SK-N-SH (cell line): ENCODE measurements at regions not wholly inside any gene's neighbourhood (a gene's known extent, or its start where the extent isn't known, plus 50 kb on each side); places are given as distances from the start of the nearest gene placed in this dataset.
A peak's percentile ranks its signal among the peaks of the same experiment; 100 is the strongest.

Source experiments
- CTCF ChIA-PET: fragments of 300-600, 350-600 bp; formaldehyde crosslinking; extraction: SDS; loops from one replicate; lab custom pipeline; 2021; lab: Yijun Ruan, JAX
- POLR2A ChIA-PET: fragments of 350-600 bp; sonication (Branson Sonifier 250); formaldehyde crosslinking; extraction: SDS; loops from one replicate; lab custom pipeline; 2020; ENCODE audit warnings: antibody characterized with exemption, inconsistent platforms; lab: Yijun Ruan, JAX
- DNase-seq: peaks from one replicate; pipeline ENCODE4 v3.0.0; 2012
- H2AFZ ChIP-seq: fragments of 200-600 bp; sonication (generic); 2 replicates; pipeline ENCODE4 v1.8.1; 2016; ENCODE audit warnings: antibody characterized with exemption, mild to moderate bottlenecking, low read depth
- H3F3A ChIP-seq: fragments of 200-600 bp; sonication (generic); replicated peaks from 2 replicates; pipeline ENCODE3; 2016; ENCODE audit warnings: antibody characterized with exemption, mild to moderate bottlenecking; ENCODE audit not compliant: insufficient read depth
- H3K27ac ChIP-seq, 2 experiments: fragments of 200-500 bp in 1 of 2; fragments of 200-600 bp in 1 of 2; sonication (Bioruptor generic) in 1 of 2; sonication (generic), shearing (Covaris generic) in 1 of 2; 2 replicates each; pipeline versions ENCODE4 v1.5.1 to v1.6.1; 2014 to 2016; ENCODE audit warnings: low read depth in 2 of 2, inconsistent platforms in 1 of 2, low read length in 1 of 2, mild to moderate bottlenecking in 1 of 2, mixed read lengths in 1 of 2
- H3K27me3 ChIP-seq: fragments of 200-600 bp; sonication (generic), shearing (Covaris generic); 2 replicates; pipeline ENCODE4 v1.6.1; 2016; ENCODE audit warnings: mixed run types; ENCODE audit not compliant: insufficient read depth
- H3K36me3 ChIP-seq, 2 experiments: fragments of 200-500 bp in 1 of 2; fragments of 200-600 bp in 1 of 2; sonication (Bioruptor generic) in 1 of 2; sonication (generic) in 1 of 2; replicated peaks in 1 of 2; 2 replicates each; pipeline versions ENCODE3 to v1.5.1; 2014 to 2016; ENCODE audit warnings: low read length in 1 of 2, mild to moderate bottlenecking in 1 of 2; ENCODE audit not compliant: insufficient read depth in 2 of 2, control insufficient read depth in 1 of 2
- H3K4me1 ChIP-seq, 2 experiments: fragments of 200-500 bp in 1 of 2; fragments of 200-600 bp in 1 of 2; sonication (Bioruptor generic) in 1 of 2; sonication (generic), shearing (Covaris generic) in 1 of 2; 2 replicates each; pipeline versions ENCODE4 v1.5.1 to v1.6.1; 2014 to 2016; ENCODE audit warnings: low read depth in 1 of 2, low read length in 1 of 2, mixed run types in 1 of 2; ENCODE audit not compliant: insufficient read depth in 2 of 2, control insufficient read depth in 1 of 2
- H3K4me2 ChIP-seq: fragments of 200-600 bp; sonication (generic), shearing (Covaris generic); 2 replicates; pipeline ENCODE4 v1.6.1; 2017; ENCODE audit warnings: mixed run types
- H3K4me3 ChIP-seq, 2 experiments: fragments of 200-500 bp in 1 of 2; fragments of 200-600 bp in 1 of 2; sonication (Bioruptor generic) in 1 of 2; sonication (generic), shearing (Covaris generic) in 1 of 2; 2 replicates each; pipeline versions ENCODE4 v1.5.1 to v1.8.1; 2014 to 2016; ENCODE audit warnings: low read depth in 2 of 2, inconsistent platforms in 1 of 2, low read length in 1 of 2, mild to moderate bottlenecking in 1 of 2, mixed read lengths in 1 of 2, moderate library complexity in 1 of 2
- H3K79me2 ChIP-seq: fragments of 200-600 bp; sonication (generic); 2 replicates; pipeline ENCODE4 v1.8.1; 2017; ENCODE audit warnings: mild to moderate bottlenecking; ENCODE audit not compliant: insufficient read depth
- H3K9ac ChIP-seq: fragments of 200-600 bp; sonication (generic); 2 replicates; pipeline ENCODE4 v1.6.1; 2017; ENCODE audit warnings: mixed run types
- H3K9me2 ChIP-seq: fragments of 200-600 bp; sonication (generic); 2 replicates; pipeline ENCODE4 v1.6.1; 2017; ENCODE audit warnings: mixed run types
- H3K9me3 ChIP-seq: fragments of 200-600 bp; sonication (generic); 2 replicates; pipeline ENCODE4 v1.6.1; 2017; ENCODE audit warnings: mixed run types, mild to moderate bottlenecking, moderate library complexity
- H4K20me1 ChIP-seq: fragments of 200-600 bp; sonication (generic); 2 replicates; pipeline ENCODE4 v1.6.1; 2017; ENCODE audit warnings: mild to moderate bottlenecking, mixed run types; ENCODE audit not compliant: insufficient read depth
- CHD2 ChIP-seq: fragments of 150-350 bp; IDR thresholded peaks from 2 replicates; pipeline ENCODE4 v1.6.1; 2018; ENCODE audit warnings: low read length; ENCODE audit not compliant: partially characterized antibody
- EP300 ChIP-seq, 2 experiments: IDR thresholded peaks; 2 replicates each; pipeline versions ENCODE4 v1.4.0 to v1.6.1; 2012; ENCODE audit warnings: borderline replicate concordance in 1 of 2, low read depth in 1 of 2, low read length in 1 of 2
- NFIC ChIP-seq: IDR thresholded peaks from 2 replicates; pipeline ENCODE4 v1.4.0; 2012; ENCODE audit warnings: borderline replicate concordance
- NRF1 ChIP-seq: IDR thresholded peaks from 2 replicates; pipeline ENCODE4 v1.6.1; 2012; ENCODE audit warnings: low read depth, mild to moderate bottlenecking, low read length
- RAD21 ChIP-seq: IDR thresholded peaks from 2 replicates; pipeline ENCODE4 v1.6.1; 2012; ENCODE audit warnings: mild to moderate bottlenecking, low read length
- RXRA ChIP-seq: IDR thresholded peaks from 2 replicates; pipeline ENCODE4 v1.4.0; 2012; ENCODE audit warnings: low read depth, mild to moderate bottlenecking, borderline replicate concordance
- SMC3 ChIP-seq: IDR thresholded peaks from 2 replicates; pipeline ENCODE4 v1.6.1; 2012; ENCODE audit warnings: low read depth, low read length, improper control_type of control experiment
- TAF1 ChIP-seq: IDR thresholded peaks from 2 replicates; pipeline ENCODE4 v1.6.1; 2012; ENCODE audit warnings: low read depth, mild to moderate bottlenecking, low read length, moderate library complexity, borderline replicate concordance
- WGBS: methylation state at CpG from one replicate; pipeline ENCODE4 v1.1.6; 2017; ENCODE audit warnings: low lambda C conversion rate; 5-methylcytosine and 5-hydroxymethylcytosine counted together
- TF ChIP-seq, protein P1 (sequence below): fragments of 200-600 bp; sonication (generic); IDR thresholded peaks from 2 replicates; pipeline ENCODE4 v1.6.1; 2017; ENCODE audit warnings: antibody characterized with exemption, mild to moderate bottlenecking, moderate library complexity
- TF ChIP-seq, protein P2 (sequence below): IDR thresholded peaks from 2 replicates; pipeline ENCODE4; 2012

DNA sequence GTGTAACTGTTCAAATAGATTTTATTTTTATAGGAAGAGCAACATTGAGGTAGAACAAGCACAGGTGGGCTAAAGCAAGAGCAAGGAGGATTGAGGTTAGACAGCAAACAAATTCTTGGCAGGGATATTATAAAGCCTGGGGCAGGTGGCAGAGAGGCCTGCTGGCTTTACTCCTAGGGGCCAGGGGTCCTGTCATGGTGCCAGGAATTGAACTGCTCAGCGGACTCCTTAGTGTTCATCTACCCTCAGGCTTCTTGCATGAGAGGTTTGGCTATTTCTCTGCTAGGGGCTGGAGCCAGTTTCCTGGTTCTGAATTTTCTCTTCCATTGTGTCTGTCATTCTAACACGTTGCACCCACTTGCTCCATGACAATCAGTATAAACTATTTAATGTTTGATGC, 217.2 kb upstream of the NCAM1 start:
- H3K36me3 ChIP-seq, result no peaks in the 10 kb centered on the region
- POLR2A ChIA-PET, result no interaction called here
- TF ChIP-seq RAD21 (no peak), SMC3 (no peak), RXRA (no peak)
- TF ChIP-seq, protein P1, sequence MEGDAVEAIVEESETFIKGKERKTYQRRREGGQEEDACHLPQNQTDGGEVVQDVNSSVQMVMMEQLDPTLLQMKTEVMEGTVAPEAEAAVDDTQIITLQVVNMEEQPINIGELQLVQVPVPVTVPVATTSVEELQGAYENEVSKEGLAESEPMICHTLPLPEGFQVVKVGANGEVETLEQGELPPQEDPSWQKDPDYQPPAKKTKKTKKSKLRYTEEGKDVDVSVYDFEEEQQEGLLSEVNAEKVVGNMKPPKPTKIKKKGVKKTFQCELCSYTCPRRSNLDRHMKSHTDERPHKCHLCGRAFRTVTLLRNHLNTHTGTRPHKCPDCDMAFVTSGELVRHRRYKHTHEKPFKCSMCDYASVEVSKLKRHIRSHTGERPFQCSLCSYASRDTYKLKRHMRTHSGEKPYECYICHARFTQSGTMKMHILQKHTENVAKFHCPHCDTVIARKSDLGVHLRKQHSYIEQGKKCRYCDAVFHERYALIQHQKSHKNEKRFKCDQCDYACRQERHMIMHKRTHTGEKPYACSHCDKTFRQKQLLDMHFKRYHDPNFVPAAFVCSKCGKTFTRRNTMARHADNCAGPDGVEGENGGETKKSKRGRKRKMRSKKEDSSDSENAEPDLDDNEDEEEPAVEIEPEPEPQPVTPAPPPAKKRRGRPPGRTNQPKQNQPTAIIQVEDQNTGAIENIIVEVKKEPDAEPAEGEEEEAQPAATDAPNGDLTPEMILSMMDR, result no peak
- TF ChIP-seq, protein P2, sequence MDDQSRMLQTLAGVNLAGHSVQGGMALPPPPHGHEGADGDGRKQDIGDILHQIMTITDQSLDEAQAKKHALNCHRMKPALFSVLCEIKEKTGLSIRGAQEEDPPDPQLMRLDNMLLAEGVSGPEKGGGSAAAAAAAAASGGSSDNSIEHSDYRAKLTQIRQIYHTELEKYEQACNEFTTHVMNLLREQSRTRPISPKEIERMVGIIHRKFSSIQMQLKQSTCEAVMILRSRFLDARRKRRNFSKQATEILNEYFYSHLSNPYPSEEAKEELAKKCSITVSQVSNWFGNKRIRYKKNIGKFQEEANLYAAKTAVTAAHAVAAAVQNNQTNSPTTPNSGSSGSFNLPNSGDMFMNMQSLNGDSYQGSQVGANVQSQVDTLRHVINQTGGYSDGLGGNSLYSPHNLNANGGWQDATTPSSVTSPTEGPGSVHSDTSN, result no peak
- no peak overlapping the region for H3K27ac ChIP-seq
- peaks cover 10% of the 10 kb centered on the region; the same call in 1 of the 2 replicates for H3K27me3 ChIP-seq
- H3K4me2 ChIP-seq, result no peak overlapping the region
- no peaks in the 10 kb centered on the region for H3K9me3 ChIP-seq
- H3K9me2 ChIP-seq, result no peaks in the 10 kb centered on the region
- no peaks in the 10 kb centered on the region for H3K79me2 ChIP-seq
- no peak overlapping the region for H3K9ac ChIP-seq
- H3K4me1 ChIP-seq, result peaks cover 0 to 11% of the 10 kb centered on the region in 2 experiments; a peak in 1 of 4 replicates
- WGBS, result 47% methylated on average over 2 of the region's 2 CpGs
- H2AFZ ChIP-seq, result no peak overlapping the region
- H4K20me1 ChIP-seq, result no peaks in the 10 kb centered on the region
- CTCF ChIA-PET, result interaction anchor here (1.5 kb wide), 1 partner anchor 156 kb away, joined by 4 read pairs; no protein-coding TSS in a partner anchor
- peak; percentile 28 for DNase-seq
- no peak overlapping the region for H3K4me3 ChIP-seq
- H3F3A ChIP-seq, result no peaks in the 10 kb centered on the region

DNA sequence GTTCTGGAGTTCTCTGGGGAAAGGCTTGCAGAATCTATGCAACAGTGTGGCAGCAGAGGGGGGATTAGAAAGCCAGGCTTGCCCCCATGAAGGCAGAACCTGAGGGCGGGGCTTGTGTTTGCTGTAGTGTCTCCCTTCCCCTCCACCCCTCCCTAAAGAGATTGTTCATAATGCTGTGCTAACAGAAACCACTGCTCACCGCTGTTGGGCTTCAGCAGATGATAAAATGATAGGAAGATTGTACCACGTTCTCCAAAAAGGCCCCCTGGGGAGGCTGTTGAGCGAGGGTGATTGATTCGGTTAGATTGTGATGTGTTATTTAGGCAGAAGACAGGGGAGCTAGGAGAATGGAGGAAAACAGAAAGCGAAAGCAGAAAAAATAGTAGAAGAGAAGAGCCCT, 215.2 kb upstream of the NCAM1 start:
- Histone ChIP-seq H3K36me3 (no peaks in the 10 kb centered on the region), H3K4me1 (peaks cover 0 to 14% of the 10 kb centered on the region in 2 experiments; a peak in 1 of 4 replicates), H3K9me3 (no peaks in the 10 kb centered on the region), H3K4me3 (no peak overlapping the region), H4K20me1 (no peaks in the 10 kb centered on the region), H2AFZ (no peak overlapping the region), H3K27me3 (peaks cover 10% of the 10 kb centered on the region; the same call in 1 of the 2 replicates), H3K27ac (no peak overlapping the region), H3K79me2 (no peaks in the 10 kb centered on the region), H3K9me2 (no peaks in the 10 kb centered on the region), H3K9ac (no peak overlapping the region), H3K4me2 (no peak overlapping the region), H3F3A (no peaks in the 10 kb centered on the region)
- 43% methylated on average over 6 of the region's 6 CpGs for WGBS
- no peak for DNase-seq
- ChIA-PET POLR2A (no interaction called here), CTCF (interaction anchor here (0.6 kb wide), 1 partner anchor 713 kb away, joined by 3 read pairs; no protein-coding TSS in a partner anchor)
- TF ChIP-seq TAF1 (no peak), NFIC (no peak), EP300 (IDR thresholded peaks at IDR 0.05; ENCODE audit: borderline replicate concordance in 1 of 2, low read depth in 1 of 2, low read length in 1 of 2) (no peak), CHD2 (no peak), NRF1 (no peak)
